ENCODE measurements at regions not wholly inside any gene's neighbourhood (a gene's known extent, or its start where the extent isn't known, plus 50 kb on each side); places are given as distances from the start of the nearest gene placed in this dataset.

DNA sequence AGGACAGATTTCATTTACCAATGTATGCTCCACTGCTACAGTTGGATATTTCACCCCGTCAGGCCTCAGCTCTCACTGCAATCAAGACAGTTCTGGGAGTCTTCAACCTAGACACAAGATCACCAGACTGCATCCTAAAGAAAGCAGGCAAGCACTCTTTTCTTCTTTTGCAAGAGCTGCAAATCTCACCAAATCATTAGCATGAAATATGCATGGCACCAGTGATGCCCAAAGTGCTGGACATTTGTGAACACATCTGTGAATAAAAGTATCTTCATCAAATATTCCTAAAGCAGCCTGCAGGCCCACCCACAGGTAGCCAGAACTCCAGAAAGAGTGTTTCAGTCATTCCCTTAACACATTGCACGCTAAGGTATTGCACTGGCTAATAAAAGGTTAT lies 87.5 kb downstream of the RBM43 start:
- H3K4me3 ChIP-seq (ENCODE audit: low read depth in 1 of 3, low read length in 3 of 3), result no peak overlapping the region
- no peaks in the 10 kb centered on the region for H3K9me3 ChIP-seq (ENCODE audit: control insufficient read depth in 4 of 4, low read length in 3 of 4)
- no peak overlapping the region for H3K27ac ChIP-seq (ENCODE audit: low read depth in 1 of 2, low read length in 2 of 2)
- no peaks in the 10 kb centered on the region for H3K36me3 ChIP-seq (ENCODE audit: control insufficient read depth in 4 of 4, insufficient read depth in 3 of 4, low read depth in 1 of 4, low read length in 3 of 4)
- no peak for DNase-seq (ENCODE audit: low spot score)
- no peaks in the 10 kb centered on the region for H3K4me1 ChIP-seq (ENCODE audit: control insufficient read depth in 4 of 4, insufficient read depth in 4 of 4, low read length in 3 of 4)
- TF ChIP-seq RAD21 (IDR thresholded peaks at IDR 0.05) (no peak), NR2F2 (IDR thresholded peaks at IDR 0.05) (no peak), FOXA1 (IDR thresholded peaks at IDR 0.05) (no peak)
- H3K27me3 ChIP-seq (ENCODE audit: control insufficient read depth in 4 of 4, insufficient read depth in 4 of 4, low read length in 3 of 4), result peaks cover 0 to 5% (median 0%) of the 10 kb centered on the region in 4 donors
- WGBS, result 84% methylated on average over 2 of the region's 2 CpGs
- H3K9ac ChIP-seq (ENCODE audit: low read depth in 1 of 2, low read length in 2 of 2), result no peak overlapping the region

DNA sequence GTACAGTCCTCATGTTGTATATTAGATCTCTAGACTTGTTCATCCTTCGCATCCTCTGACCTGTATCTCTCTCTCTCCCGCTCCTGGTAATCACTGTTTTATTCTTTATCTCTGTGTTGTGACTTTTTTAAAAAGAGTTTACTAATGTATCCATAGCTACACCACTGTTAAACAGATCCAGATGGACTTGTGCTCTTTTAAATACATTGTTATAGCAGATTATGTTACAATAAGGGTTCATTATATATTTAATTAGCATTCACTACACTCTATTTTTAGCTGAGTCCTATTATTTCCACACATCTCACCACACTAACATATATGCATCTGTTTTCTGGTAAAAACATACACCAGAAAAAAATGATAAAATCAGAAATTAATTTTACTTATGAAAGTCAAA lies 90.5 kb downstream of the RBM43 start:
- no peaks in the 10 kb centered on the region for H3K9me3 ChIP-seq (ENCODE audit: control insufficient read depth in 4 of 4, low read length in 3 of 4)
- H3K36me3 ChIP-seq (ENCODE audit: control insufficient read depth in 4 of 4, insufficient read depth in 3 of 4, low read depth in 1 of 4, low read length in 3 of 4), result no peaks in the 10 kb centered on the region
- no peak overlapping the region for H3K9ac ChIP-seq (ENCODE audit: low read depth in 1 of 2, low read length in 2 of 2)
- no peaks in the 10 kb centered on the region for H3K4me1 ChIP-seq (ENCODE audit: control insufficient read depth in 4 of 4, insufficient read depth in 4 of 4, low read length in 3 of 4)
- H3K4me3 ChIP-seq (ENCODE audit: low read depth in 1 of 3, low read length in 3 of 3), result no peak overlapping the region
- TF ChIP-seq, protein P1, sequence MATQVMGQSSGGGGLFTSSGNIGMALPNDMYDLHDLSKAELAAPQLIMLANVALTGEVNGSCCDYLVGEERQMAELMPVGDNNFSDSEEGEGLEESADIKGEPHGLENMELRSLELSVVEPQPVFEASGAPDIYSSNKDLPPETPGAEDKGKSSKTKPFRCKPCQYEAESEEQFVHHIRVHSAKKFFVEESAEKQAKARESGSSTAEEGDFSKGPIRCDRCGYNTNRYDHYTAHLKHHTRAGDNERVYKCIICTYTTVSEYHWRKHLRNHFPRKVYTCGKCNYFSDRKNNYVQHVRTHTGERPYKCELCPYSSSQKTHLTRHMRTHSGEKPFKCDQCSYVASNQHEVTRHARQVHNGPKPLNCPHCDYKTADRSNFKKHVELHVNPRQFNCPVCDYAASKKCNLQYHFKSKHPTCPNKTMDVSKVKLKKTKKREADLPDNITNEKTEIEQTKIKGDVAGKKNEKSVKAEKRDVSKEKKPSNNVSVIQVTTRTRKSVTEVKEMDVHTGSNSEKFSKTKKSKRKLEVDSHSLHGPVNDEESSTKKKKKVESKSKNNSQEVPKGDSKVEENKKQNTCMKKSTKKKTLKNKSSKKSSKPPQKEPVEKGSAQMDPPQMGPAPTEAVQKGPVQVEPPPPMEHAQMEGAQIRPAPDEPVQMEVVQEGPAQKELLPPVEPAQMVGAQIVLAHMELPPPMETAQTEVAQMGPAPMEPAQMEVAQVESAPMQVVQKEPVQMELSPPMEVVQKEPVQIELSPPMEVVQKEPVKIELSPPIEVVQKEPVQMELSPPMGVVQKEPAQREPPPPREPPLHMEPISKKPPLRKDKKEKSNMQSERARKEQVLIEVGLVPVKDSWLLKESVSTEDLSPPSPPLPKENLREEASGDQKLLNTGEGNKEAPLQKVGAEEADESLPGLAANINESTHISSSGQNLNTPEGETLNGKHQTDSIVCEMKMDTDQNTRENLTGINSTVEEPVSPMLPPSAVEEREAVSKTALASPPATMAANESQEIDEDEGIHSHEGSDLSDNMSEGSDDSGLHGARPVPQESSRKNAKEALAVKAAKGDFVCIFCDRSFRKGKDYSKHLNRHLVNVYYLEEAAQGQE (IDR thresholded peaks at IDR 0.05), result no peak
- no peak for TF ChIP-seq RXRA (IDR thresholded peaks at IDR 0.05)
- TF ChIP-seq, protein P2, sequence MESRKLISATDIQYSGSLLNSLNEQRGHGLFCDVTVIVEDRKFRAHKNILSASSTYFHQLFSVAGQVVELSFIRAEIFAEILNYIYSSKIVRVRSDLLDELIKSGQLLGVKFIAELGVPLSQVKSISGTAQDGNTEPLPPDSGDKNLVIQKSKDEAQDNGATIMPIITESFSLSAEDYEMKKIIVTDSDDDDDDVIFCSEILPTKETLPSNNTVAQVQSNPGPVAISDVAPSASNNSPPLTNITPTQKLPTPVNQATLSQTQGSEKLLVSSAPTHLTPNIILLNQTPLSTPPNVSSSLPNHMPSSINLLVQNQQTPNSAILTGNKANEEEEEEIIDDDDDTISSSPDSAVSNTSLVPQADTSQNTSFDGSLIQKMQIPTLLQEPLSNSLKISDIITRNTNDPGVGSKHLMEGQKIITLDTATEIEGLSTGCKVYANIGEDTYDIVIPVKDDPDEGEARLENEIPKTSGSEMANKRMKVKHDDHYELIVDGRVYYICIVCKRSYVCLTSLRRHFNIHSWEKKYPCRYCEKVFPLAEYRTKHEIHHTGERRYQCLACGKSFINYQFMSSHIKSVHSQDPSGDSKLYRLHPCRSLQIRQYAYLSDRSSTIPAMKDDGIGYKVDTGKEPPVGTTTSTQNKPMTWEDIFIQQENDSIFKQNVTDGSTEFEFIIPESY (IDR thresholded peaks at IDR 0.05), result no peak
- TF ChIP-seq FOXA2 (IDR thresholded peaks at IDR 0.05), result no peak
- TF ChIP-seq, protein P3, sequence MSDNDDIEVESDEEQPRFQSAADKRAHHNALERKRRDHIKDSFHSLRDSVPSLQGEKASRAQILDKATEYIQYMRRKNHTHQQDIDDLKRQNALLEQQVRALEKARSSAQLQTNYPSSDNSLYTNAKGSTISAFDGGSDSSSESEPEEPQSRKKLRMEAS (IDR thresholded peaks at IDR 0.05), result no peak
- TF ChIP-seq, protein P4, sequence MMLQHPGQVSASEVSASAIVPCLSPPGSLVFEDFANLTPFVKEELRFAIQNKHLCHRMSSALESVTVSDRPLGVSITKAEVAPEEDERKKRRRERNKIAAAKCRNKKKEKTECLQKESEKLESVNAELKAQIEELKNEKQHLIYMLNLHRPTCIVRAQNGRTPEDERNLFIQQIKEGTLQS (IDR thresholded peaks at IDR 0.05), result no peak
- no peak for TF ChIP-seq SP1 (IDR thresholded peaks at IDR 0.05)
- TF ChIP-seq NR2F2 (IDR thresholded peaks at IDR 0.05), result no peak
- no peak for TF ChIP-seq GABPA (IDR thresholded peaks at IDR 0.05 in 1 of 2, conservative IDR thresholded peaks at IDR 0.05 in 1 of 2)
- no peak for TF ChIP-seq HNF4G (IDR thresholded peaks at IDR 0.05)
- no peak for TF ChIP-seq EGR1 (IDR thresholded peaks at IDR 0.05; ENCODE audit: low read depth in 2 of 2)
- no peak for TF ChIP-seq RAD21 (IDR thresholded peaks at IDR 0.05)
- TF ChIP-seq, protein P5, sequence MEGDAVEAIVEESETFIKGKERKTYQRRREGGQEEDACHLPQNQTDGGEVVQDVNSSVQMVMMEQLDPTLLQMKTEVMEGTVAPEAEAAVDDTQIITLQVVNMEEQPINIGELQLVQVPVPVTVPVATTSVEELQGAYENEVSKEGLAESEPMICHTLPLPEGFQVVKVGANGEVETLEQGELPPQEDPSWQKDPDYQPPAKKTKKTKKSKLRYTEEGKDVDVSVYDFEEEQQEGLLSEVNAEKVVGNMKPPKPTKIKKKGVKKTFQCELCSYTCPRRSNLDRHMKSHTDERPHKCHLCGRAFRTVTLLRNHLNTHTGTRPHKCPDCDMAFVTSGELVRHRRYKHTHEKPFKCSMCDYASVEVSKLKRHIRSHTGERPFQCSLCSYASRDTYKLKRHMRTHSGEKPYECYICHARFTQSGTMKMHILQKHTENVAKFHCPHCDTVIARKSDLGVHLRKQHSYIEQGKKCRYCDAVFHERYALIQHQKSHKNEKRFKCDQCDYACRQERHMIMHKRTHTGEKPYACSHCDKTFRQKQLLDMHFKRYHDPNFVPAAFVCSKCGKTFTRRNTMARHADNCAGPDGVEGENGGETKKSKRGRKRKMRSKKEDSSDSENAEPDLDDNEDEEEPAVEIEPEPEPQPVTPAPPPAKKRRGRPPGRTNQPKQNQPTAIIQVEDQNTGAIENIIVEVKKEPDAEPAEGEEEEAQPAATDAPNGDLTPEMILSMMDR (IDR thresholded peaks at IDR 0.05; ENCODE audit: low read depth, low read length, missing input control), result no peak
- peaks cover 0 to 1% (median 0%) of the 10 kb centered on the region in 4 donors for H3K27me3 ChIP-seq (ENCODE audit: control insufficient read depth in 4 of 4, insufficient read depth in 4 of 4, low read length in 3 of 4)
- DNase-seq (ENCODE audit: low spot score), result no peak
- WGBS, result 96% methylated on average over 2 of the region's 2 CpGs
- H3K27ac ChIP-seq (ENCODE audit: low read depth in 1 of 2, low read length in 2 of 2), result no peak overlapping the region

Measured in liver (tissue), 8 donors.